ENCODE measurements at regions not wholly inside any gene's neighbourhood (a gene's known extent, or its start where the extent isn't known, plus 50 kb on each side); places are given as distances from the start of the nearest gene placed in this dataset.

GRCh38 chr20:22302039-22302438, 282.3 kb downstream of the FOXA2 start:
- no peaks in the 10 kb centered on the region for H3K4me1 ChIP-seq
- H3K27me3 ChIP-seq, result no peaks in the 10 kb centered on the region
- H3K4me3 ChIP-seq, result no peak overlapping the region
- H3K9me3 ChIP-seq, result no peaks in the 10 kb centered on the region
- no peak for DNase-seq (ENCODE audit: low spot score)
- no peak for TF ChIP-seq CTCF (IDR thresholded peaks at IDR 0.05)
- H3K36me3 ChIP-seq, result no peaks in the 10 kb centered on the region
- no peak overlapping the region for H3K27ac ChIP-seq

GRCh38 chr20:22293886-22294285, 290.5 kb downstream of the FOXA2 start:
- no peak overlapping the region for H3K27ac ChIP-seq
- TF ChIP-seq CTCF (IDR thresholded peaks at IDR 0.05), result no peak
- H3K4me1 ChIP-seq, result no peaks in the 10 kb centered on the region
- no peak overlapping the region for H3K4me3 ChIP-seq
- no peaks in the 10 kb centered on the region for H3K36me3 ChIP-seq
- DNase-seq (ENCODE audit: low spot score), result no peak
- no peaks in the 10 kb centered on the region for H3K9me3 ChIP-seq
- H3K27me3 ChIP-seq, result no peaks in the 10 kb centered on the region

- no peak for TF ChIP-seq CTCF (IDR thresholded peaks at IDR 0.05)
- no peaks in the 10 kb centered on the region for H3K9me3 ChIP-seq
- DNase-seq (ENCODE audit: low spot score), result no peak
- no peaks in the 10 kb centered on the region for H3K36me3 ChIP-seq
- H3K4me1 ChIP-seq, result no peaks in the 10 kb centered on the region
- H3K4me3 ChIP-seq, result no peak overlapping the region
- no peak overlapping the region for H3K27ac ChIP-seq
- no peaks in the 10 kb centered on the region for H3K27me3 ChIP-seq
Observed at GRCh38 chr20:22289442-22289841, 294.9 kb downstream of the FOXA2 start.

- H3K4me3 ChIP-seq, result no peak overlapping the region
- no peak for TF ChIP-seq CTCF (IDR thresholded peaks at IDR 0.05)
- H3K4me1 ChIP-seq, result no peaks in the 10 kb centered on the region
- no peaks in the 10 kb centered on the region for H3K36me3 ChIP-seq
- no peaks in the 10 kb centered on the region for H3K27me3 ChIP-seq
- no peak for DNase-seq (ENCODE audit: low spot score)
- no peak overlapping the region for H3K27ac ChIP-seq
- H3K9me3 ChIP-seq, result no peaks in the 10 kb centered on the region
Observed at GRCh38 chr20:22288957-22289356, 295.4 kb downstream of the FOXA2 start.

DNA sequence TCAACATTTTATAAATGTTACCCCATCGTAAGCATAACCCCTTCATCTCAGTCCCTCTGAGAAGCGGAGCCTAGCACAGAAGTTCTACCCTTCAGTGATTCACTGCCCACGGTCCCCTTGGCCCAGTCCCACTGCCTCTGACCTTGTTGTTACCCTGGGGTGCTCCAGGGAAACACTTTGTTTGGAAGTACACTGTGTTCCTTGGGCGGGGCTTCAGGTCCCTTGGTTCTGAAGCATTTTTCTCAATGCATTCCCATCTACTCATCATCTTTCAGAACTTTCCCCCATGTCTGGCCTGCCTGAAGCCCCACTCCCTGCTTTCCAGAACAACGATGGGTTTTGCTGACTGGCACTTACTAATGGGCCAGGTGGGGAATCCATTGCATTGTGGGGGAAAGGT, 296.2 kb downstream of the FOXA2 start:
- no peak for DNase-seq (ENCODE audit: low spot score)
- TF ChIP-seq CTCF (IDR thresholded peaks at IDR 0.05), result no peak
- no peaks in the 10 kb centered on the region for H3K36me3 ChIP-seq
- no peak overlapping the region for H3K27ac ChIP-seq
- no peaks in the 10 kb centered on the region for H3K9me3 ChIP-seq
- no peak overlapping the region for H3K4me3 ChIP-seq
- H3K4me1 ChIP-seq, result no peaks in the 10 kb centered on the region
- no peaks in the 10 kb centered on the region for H3K27me3 ChIP-seq

DNA sequence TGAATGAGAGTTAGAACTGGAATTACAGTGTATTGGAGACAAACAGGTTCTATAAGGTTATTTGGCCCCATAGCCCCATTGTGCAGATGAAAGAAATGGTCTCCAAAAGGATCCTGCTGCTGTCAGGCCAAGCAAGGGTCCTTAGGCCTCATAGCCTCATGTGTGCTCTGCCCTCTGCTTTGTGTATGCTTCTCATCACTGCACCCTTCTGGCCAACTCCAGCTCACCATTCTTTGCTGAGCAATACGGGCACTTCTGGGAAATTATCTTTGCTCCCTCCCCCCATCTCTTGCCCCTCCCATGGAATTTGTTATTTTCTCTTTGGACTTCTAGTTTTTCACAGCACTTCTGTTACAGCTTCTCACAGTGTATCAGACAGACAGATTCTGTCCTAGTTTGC, 298.8 kb downstream of the FOXA2 start:
- Histone ChIP-seq H3K9me3 (no peaks in the 10 kb centered on the region), H3K27ac (no peak overlapping the region), H3K4me3 (no peak overlapping the region), H3K4me1 (no peaks in the 10 kb centered on the region), H3K27me3 (no peaks in the 10 kb centered on the region), H3K36me3 (no peaks in the 10 kb centered on the region)
- no peak for DNase-seq (ENCODE audit: low spot score)
- no peak for TF ChIP-seq CTCF (IDR thresholded peaks at IDR 0.05)
